WTC11 (cell line): ENCODE measurements at regions not wholly inside any gene's neighbourhood (a gene's known extent, or its start where the extent isn't known, plus 50 kb on each side); places are given as distances from the start of the nearest gene placed in this dataset.

Source experiments
- CREB1 ChIP-seq: sonication (generic); formaldehyde crosslinking; IDR thresholded peaks from 2 replicates; pipeline ENCODE4 v1.8.0; 2023; ENCODE audit warnings: mild to moderate bottlenecking, missing genetic modification reagents
- JUN ChIP-seq: sonication (generic); formaldehyde crosslinking; IDR thresholded peaks from 2 replicates; pipeline ENCODE4 v1.8.0; 2023; ENCODE audit warnings: mild to moderate bottlenecking, missing genetic modification reagents
- NR3C1 ChIP-seq: sonication (generic); formaldehyde crosslinking; conservative IDR thresholded peaks from 2 replicates; pipeline ENCODE4 v1.8.1; 2023; ENCODE audit warnings: low read depth, mild to moderate bottlenecking, missing genetic modification reagents
- SP1 ChIP-seq: sonication (generic); formaldehyde crosslinking; conservative IDR thresholded peaks from 2 replicates; pipeline ENCODE4 v1.8.1; 2022; ENCODE audit warnings: missing genetic modification reagents
- ZNF416 ChIP-seq: fragments of 250-450 bp; sonication (Bioruptor Pico); IDR thresholded peaks from 2 replicates; pipeline ENCODE4 v1.9.0; 2021; ENCODE audit warnings: mild to moderate bottlenecking, inconsistent platforms
- ZNF423 ChIP-seq: fragments of 250-450 bp; sonication (Bioruptor Pico); IDR thresholded peaks from 2 replicates; pipeline ENCODE4 v2.1.2; 2022; ENCODE audit warnings: mild to moderate bottlenecking, moderate library complexity
- TF ChIP-seq, protein P1 (sequence below): fragments of 200-600 bp; IDR thresholded peaks from 2 replicates; pipeline ENCODE4 v1.8.0; 2022; ENCODE audit warnings: antibody characterized with exemption
- TF ChIP-seq, protein P2 (sequence below): sonication (generic); formaldehyde crosslinking; IDR thresholded peaks from 2 replicates; pipeline ENCODE4 v1.8.1; 2023; ENCODE audit warnings: mild to moderate bottlenecking, missing genetic modification reagents, borderline replicate concordance
- TF ChIP-seq, protein P3 (sequence below): sonication (generic); formaldehyde crosslinking; IDR thresholded peaks from 2 replicates; pipeline ENCODE4 v1.8.1; 2022; ENCODE audit warnings: low read depth, mild to moderate bottlenecking, moderate library complexity, missing genetic modification reagents, borderline replicate concordance
- TF ChIP-seq, protein P4 (sequence below): sonication (generic); formaldehyde crosslinking; IDR thresholded peaks from 2 replicates; pipeline ENCODE4 v1.8.1; 2023; ENCODE audit warnings: mild to moderate bottlenecking, missing genetic modification reagents, moderate library complexity
- TF ChIP-seq, protein P5 (sequence below): sonication (generic); formaldehyde crosslinking; IDR thresholded peaks from 2 replicates; pipeline ENCODE4 v1.8.0; 2022; ENCODE audit warnings: mild to moderate bottlenecking, missing genetic modification reagents
- TF ChIP-seq, protein P6 (sequence below): sonication (generic); formaldehyde crosslinking; IDR thresholded peaks from 2 replicates; pipeline ENCODE4 v1.8.1; 2022; ENCODE audit warnings: low read depth, missing genetic modification reagents, borderline replicate concordance
- TF ChIP-seq, protein P7 (sequence below): sonication (generic); formaldehyde crosslinking; IDR thresholded peaks from 2 replicates; pipeline ENCODE4 v1.8.1; 2022; ENCODE audit warnings: missing genetic modification reagents, borderline replicate concordance
- TF ChIP-seq, protein P8 (sequence below): fragments of 250-450 bp; sonication (Bioruptor Pico); conservative IDR thresholded peaks from 2 replicates; pipeline ENCODE4 v1.9.0; 2021; ENCODE audit warnings: mild to moderate bottlenecking

DNA sequence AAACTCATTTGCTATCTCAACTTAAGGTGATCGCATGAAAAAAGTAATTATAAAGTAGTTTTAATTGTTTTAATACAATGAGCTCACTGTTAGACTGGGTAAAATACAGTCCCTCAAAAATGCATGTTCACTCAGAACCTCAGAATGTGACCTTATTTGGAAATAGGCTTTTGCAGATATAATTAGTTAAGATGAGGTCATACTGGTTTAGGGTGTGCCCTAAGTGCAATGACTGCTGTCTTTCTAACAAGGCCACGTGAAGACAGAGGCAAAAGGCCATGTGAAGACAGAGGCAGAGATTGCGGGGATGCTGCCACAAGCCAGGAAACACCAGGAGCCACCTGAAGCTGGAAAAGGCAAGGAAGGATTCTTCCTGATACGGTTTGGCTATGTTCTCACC is 262.1 kb downstream of the NKX6-1 start:
- TF ChIP-seq, protein P1, sequence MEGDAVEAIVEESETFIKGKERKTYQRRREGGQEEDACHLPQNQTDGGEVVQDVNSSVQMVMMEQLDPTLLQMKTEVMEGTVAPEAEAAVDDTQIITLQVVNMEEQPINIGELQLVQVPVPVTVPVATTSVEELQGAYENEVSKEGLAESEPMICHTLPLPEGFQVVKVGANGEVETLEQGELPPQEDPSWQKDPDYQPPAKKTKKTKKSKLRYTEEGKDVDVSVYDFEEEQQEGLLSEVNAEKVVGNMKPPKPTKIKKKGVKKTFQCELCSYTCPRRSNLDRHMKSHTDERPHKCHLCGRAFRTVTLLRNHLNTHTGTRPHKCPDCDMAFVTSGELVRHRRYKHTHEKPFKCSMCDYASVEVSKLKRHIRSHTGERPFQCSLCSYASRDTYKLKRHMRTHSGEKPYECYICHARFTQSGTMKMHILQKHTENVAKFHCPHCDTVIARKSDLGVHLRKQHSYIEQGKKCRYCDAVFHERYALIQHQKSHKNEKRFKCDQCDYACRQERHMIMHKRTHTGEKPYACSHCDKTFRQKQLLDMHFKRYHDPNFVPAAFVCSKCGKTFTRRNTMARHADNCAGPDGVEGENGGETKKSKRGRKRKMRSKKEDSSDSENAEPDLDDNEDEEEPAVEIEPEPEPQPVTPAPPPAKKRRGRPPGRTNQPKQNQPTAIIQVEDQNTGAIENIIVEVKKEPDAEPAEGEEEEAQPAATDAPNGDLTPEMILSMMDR: no peak
- TF ChIP-seq JUN (no peak), SP1 (CRISPR knock-in tag) (no peak), ZNF416 (CRISPR knock-in tag) (no peak), CREB1 (no peak), ZNF423 (CRISPR knock-in tag) (no peak), NR3C1 (CRISPR knock-in tag) (no peak)
- TF ChIP-seq, protein P2, sequence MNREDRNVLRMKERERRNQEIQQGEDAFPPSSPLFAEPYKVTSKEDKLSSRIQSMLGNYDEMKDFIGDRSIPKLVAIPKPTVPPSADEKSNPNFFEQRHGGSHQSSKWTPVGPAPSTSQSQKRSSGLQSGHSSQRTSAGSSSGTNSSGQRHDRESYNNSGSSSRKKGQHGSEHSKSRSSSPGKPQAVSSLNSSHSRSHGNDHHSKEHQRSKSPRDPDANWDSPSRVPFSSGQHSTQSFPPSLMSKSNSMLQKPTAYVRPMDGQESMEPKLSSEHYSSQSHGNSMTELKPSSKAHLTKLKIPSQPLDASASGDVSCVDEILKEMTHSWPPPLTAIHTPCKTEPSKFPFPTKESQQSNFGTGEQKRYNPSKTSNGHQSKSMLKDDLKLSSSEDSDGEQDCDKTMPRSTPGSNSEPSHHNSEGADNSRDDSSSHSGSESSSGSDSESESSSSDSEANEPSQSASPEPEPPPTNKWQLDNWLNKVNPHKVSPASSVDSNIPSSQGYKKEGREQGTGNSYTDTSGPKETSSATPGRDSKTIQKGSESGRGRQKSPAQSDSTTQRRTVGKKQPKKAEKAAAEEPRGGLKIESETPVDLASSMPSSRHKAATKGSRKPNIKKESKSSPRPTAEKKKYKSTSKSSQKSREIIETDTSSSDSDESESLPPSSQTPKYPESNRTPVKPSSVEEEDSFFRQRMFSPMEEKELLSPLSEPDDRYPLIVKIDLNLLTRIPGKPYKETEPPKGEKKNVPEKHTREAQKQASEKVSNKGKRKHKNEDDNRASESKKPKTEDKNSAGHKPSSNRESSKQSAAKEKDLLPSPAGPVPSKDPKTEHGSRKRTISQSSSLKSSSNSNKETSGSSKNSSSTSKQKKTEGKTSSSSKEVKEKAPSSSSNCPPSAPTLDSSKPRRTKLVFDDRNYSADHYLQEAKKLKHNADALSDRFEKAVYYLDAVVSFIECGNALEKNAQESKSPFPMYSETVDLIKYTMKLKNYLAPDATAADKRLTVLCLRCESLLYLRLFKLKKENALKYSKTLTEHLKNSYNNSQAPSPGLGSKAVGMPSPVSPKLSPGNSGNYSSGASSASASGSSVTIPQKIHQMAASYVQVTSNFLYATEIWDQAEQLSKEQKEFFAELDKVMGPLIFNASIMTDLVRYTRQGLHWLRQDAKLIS: no peak
- TF ChIP-seq, protein P3, sequence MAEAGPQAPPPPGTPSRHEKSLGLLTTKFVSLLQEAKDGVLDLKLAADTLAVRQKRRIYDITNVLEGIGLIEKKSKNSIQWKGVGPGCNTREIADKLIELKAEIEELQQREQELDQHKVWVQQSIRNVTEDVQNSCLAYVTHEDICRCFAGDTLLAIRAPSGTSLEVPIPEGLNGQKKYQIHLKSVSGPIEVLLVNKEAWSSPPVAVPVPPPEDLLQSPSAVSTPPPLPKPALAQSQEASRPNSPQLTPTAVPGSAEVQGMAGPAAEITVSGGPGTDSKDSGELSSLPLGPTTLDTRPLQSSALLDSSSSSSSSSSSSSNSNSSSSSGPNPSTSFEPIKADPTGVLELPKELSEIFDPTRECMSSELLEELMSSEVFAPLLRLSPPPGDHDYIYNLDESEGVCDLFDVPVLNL (CRISPR knock-in tag): no peak
- TF ChIP-seq, protein P4, sequence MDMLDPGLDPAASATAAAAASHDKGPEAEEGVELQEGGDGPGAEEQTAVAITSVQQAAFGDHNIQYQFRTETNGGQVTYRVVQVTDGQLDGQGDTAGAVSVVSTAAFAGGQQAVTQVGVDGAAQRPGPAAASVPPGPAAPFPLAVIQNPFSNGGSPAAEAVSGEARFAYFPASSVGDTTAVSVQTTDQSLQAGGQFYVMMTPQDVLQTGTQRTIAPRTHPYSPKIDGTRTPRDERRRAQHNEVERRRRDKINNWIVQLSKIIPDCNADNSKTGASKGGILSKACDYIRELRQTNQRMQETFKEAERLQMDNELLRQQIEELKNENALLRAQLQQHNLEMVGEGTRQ: no peak
- TF ChIP-seq, protein P5, sequence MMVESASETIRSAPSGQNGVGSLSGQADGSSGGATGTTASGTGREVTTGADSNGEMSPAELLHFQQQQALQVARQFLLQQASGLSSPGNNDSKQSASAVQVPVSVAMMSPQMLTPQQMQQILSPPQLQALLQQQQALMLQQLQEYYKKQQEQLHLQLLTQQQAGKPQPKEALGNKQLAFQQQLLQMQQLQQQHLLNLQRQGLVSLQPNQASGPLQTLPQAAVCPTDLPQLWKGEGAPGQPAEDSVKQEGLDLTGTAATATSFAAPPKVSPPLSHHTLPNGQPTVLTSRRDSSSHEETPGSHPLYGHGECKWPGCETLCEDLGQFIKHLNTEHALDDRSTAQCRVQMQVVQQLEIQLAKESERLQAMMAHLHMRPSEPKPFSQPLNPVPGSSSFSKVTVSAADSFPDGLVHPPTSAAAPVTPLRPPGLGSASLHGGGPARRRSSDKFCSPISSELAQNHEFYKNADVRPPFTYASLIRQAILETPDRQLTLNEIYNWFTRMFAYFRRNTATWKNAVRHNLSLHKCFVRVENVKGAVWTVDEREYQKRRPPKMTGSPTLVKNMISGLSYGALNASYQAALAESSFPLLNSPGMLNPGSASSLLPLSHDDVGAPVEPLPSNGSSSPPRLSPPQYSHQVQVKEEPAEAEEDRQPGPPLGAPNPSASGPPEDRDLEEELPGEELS (CRISPR knock-in tag): no peak
- TF ChIP-seq, protein P6, sequence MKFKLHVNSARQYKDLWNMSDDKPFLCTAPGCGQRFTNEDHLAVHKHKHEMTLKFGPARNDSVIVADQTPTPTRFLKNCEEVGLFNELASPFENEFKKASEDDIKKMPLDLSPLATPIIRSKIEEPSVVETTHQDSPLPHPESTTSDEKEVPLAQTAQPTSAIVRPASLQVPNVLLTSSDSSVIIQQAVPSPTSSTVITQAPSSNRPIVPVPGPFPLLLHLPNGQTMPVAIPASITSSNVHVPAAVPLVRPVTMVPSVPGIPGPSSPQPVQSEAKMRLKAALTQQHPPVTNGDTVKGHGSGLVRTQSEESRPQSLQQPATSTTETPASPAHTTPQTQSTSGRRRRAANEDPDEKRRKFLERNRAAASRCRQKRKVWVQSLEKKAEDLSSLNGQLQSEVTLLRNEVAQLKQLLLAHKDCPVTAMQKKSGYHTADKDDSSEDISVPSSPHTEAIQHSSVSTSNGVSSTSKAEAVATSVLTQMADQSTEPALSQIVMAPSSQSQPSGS (CRISPR knock-in tag): no peak
- TF ChIP-seq, protein P7, sequence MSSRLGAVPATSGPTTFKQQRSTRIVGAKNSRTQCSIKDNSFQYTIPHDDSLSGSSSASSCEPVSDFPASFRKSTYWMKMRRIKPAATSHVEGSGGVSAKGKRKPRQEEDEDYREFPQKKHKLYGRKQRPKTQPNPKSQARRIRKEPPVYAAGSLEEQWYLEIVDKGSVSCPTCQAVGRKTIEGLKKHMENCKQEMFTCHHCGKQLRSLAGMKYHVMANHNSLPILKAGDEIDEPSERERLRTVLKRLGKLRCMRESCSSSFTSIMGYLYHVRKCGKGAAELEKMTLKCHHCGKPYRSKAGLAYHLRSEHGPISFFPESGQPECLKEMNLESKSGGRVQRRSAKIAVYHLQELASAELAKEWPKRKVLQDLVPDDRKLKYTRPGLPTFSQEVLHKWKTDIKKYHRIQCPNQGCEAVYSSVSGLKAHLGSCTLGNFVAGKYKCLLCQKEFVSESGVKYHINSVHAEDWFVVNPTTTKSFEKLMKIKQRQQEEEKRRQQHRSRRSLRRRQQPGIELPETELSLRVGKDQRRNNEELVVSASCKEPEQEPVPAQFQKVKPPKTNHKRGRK (CRISPR knock-in tag): no peak
- TF ChIP-seq, protein P8, sequence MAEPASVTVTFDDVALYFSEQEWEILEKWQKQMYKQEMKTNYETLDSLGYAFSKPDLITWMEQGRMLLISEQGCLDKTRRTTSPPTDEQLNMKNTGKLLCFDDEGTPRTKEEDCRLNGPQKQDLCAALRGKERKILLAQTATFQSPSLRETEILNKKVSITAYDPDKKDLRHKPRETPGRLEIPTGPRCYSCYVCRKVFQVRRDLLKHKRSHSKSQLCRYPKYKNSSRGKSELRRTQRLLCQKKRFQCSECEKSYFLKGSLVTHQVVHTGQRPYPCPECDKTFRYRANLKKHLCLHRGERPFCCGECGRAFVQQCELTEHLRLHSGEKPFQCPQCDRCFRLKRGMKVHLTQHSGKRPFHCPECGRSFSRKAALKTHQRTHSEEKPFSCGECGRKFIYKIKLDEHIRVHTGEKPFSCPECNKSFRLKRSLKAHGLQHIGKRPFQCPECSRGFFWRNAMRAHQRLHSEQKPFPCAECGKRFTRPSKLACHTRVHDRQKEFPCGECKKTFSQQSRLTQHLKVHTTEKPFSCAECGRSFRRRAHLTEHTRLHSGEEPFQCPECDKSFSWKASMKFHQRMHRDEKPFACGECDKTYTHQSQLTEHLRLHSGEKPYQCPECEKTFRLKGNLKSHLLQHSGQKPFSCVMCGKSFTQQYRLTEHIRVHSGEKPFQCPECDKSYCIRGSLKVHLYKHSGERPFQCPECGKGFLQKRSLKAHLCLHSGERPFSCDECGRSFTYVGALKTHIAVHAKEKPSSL: no peak
